ENCODE measurements at regions not wholly inside any gene's neighbourhood (a gene's known extent, or its start where the extent isn't known, plus 50 kb on each side); places are given as distances from the start of the nearest gene placed in this dataset.

- 63 to 69% methylated on average over 5 of the region's 5 CpGs for WGBS, 2 donors
- no peak for DNase-seq (ENCODE audit: low spot score in 2 of 2)
- intact Hi-C loops (cut with DNase I; ENCODE audit: low total_unique reads): no loop called here
- H3K4me3 ChIP-seq (ENCODE audit: low read depth, poor library complexity, severe bottlenecking): no peak overlapping the region
- TF ChIP-seq POLR2A (IDR thresholded peaks at IDR 0.05): no peak
- TF ChIP-seq CTCF (IDR thresholded peaks at IDR 0.05): no peak
These were observed 1413.0 kb downstream of the DSC3 start for GRCh38 chr18:29629493-29630036.

GRCh38 chr18:29626094-29626493 is 1416.4 kb downstream of the DSC3 start:
- intact Hi-C loops (cut with DNase I; ENCODE audit: low total_unique reads): no loop called here
- DNase-seq (ENCODE audit: low spot score in 2 of 2): no peak
- TF ChIP-seq CTCF (IDR thresholded peaks at IDR 0.05) (no peak), POLR2A (IDR thresholded peaks at IDR 0.05) (no peak)
- H3K4me3 ChIP-seq (ENCODE audit: low read depth, poor library complexity, severe bottlenecking): no peak overlapping the region

- intact Hi-C loops (cut with DNase I; ENCODE audit: low total_unique reads): no loop called here
- DNase-seq (ENCODE audit: low spot score in 2 of 2): no peak
- TF ChIP-seq POLR2A (IDR thresholded peaks at IDR 0.05) (no peak), CTCF (IDR thresholded peaks at IDR 0.05) (no peak)
- H3K4me3 ChIP-seq (ENCODE audit: low read depth, poor library complexity, severe bottlenecking): no peak overlapping the region
These were observed 1425.7 kb downstream of the DSC3 start for GRCh38 chr18:29616867-29617266.

- no peak overlapping the region for H3K4me3 ChIP-seq (ENCODE audit: low read depth, poor library complexity, severe bottlenecking)
- no peak for DNase-seq (ENCODE audit: low spot score in 2 of 2)
- intact Hi-C loops (cut with DNase I; ENCODE audit: low total_unique reads): no loop called here
- TF ChIP-seq CTCF (IDR thresholded peaks at IDR 0.05): no peak
- TF ChIP-seq POLR2A (IDR thresholded peaks at IDR 0.05): no peak
These were observed 1432.1 kb upstream of the CDH2 start for GRCh38 chr18:29608982-29609381.

GRCh38 chr18:29605365-29605764 is 1428.4 kb upstream of the CDH2 start:
- DNase-seq (ENCODE audit: low spot score in 2 of 2): no peak
- TF ChIP-seq CTCF (IDR thresholded peaks at IDR 0.05): no peak
- no peak for TF ChIP-seq POLR2A (IDR thresholded peaks at IDR 0.05)
- WGBS, 2 donors: 63 to 67% methylated on average over 1 of the region's 1 CpG
- intact Hi-C loops (cut with DNase I; ENCODE audit: low total_unique reads): no loop called here
- no peak overlapping the region for H3K4me3 ChIP-seq (ENCODE audit: low read depth, poor library complexity, severe bottlenecking)

- 91 to 93% methylated on average over 5 of the region's 5 CpGs for WGBS, 2 donors
- no peak overlapping the region for H3K4me3 ChIP-seq (ENCODE audit: low read depth, poor library complexity, severe bottlenecking)
- intact Hi-C loops (cut with DNase I; ENCODE audit: low total_unique reads): no loop called here
- TF ChIP-seq POLR2A (IDR thresholded peaks at IDR 0.05) (no peak), CTCF (IDR thresholded peaks at IDR 0.05) (no peak)
- no peak for DNase-seq (ENCODE audit: low spot score in 2 of 2)
These were observed 1420.0 kb upstream of the CDH2 start for GRCh38 chr18:29596959-29597358.

Data from lower leg skin (tissue), 4 donors.